GM12892 (cell line): ENCODE measurements at regions not wholly inside any gene's neighbourhood (a gene's known extent, or its start where the extent isn't known, plus 50 kb on each side); places are given as distances from the start of the nearest gene placed in this dataset.

Experiments
- POLR2A ChIP-seq: IDR thresholded peaks from 2 replicates; pipeline ENCODE4 v1.6.1; 2011; ENCODE audit warnings: low read depth, low read length, control low read depth
- POLR2AphosphoS5 ChIP-seq: IDR thresholded peaks from 2 replicates; pipeline ENCODE4 v1.6.1; 2011; ENCODE audit warnings: low read depth, low read length, control low read depth
- TAF1 ChIP-seq: IDR thresholded peaks from 2 replicates; pipeline ENCODE4 v1.6.1; 2011; ENCODE audit warnings: low read depth, mild to moderate bottlenecking, control low read depth, low read length, borderline replicate concordance

DNA sequence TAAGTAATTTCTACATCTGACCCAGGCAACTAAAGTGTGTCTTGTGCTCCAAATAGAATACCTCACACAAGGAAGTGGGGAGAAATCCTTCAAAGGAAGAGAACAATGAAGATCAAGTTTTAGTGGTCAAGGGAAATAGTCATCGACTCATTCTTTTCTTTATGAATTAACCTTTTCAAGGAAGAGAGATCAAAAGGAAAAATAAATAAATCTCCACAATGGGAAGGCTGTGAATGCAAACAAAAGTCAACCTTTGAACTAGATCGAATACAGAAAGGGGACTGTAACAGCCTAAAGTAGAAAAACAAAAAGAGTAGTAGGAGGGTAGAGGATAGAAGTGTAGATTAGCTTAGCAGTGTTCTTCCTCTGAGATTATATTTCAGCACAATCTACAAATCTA lies 274.6 kb upstream of the COBL start:
- no peak for TF ChIP-seq POLR2A
- TF ChIP-seq POLR2AphosphoS5: no peak
- TF ChIP-seq TAF1: no peak
